Suprapubic skin (tissue), 4 donors: ENCODE measurements at regions not wholly inside any gene's neighbourhood (a gene's known extent, or its start where the extent isn't known, plus 50 kb on each side); places are given as distances from the start of the nearest gene placed in this dataset.

Experiments
- DNase-seq, 2 donors: peaks; one replicate each; pipeline ENCODE4 v3.0.0-alpha.2; 2019; ENCODE audit warnings: low spot score in 2 of 2
- H3K27ac ChIP-seq: fragments of 200-600 bp; sonication (generic); one replicate; pipeline ENCODE4 v1.5.1; 2019
- H3K27me3 ChIP-seq: fragments of 200-600 bp; sonication (generic); one replicate; pipeline ENCODE4 v1.5.1; 2019
- H3K36me3 ChIP-seq: fragments of 200-600 bp; sonication (generic); one replicate; pipeline ENCODE4 v1.5.1; 2019
- H3K4me1 ChIP-seq: fragments of 200-600 bp; sonication (generic); one replicate; pipeline ENCODE4 v1.5.1; 2019
- H3K4me3 ChIP-seq: fragments of 200-600 bp; sonication (generic); one replicate; pipeline ENCODE4 v1.5.1; 2019; ENCODE audit warnings: mild to moderate bottlenecking
- H3K9me3 ChIP-seq: fragments of 200-600 bp; sonication (generic); one replicate; pipeline ENCODE4 v1.5.1; 2019
- EP300 ChIP-seq: sonication (generic); formaldehyde crosslinking; IDR thresholded peaks from one replicate; pipeline ENCODE4 v1.6.1; 2017; ENCODE audit warnings: antibody characterized with exemption
- POLR2A ChIP-seq, 2 donors: fragments of 450-650 bp; IDR thresholded peaks; one replicate each; pipeline ENCODE4 v1.6.1; 2017; ENCODE audit warnings: antibody characterized with exemption in 2 of 2, mild to moderate bottlenecking in 2 of 2, moderate library complexity in 2 of 2
- POLR2AphosphoS5 ChIP-seq, 3 donors: sonication (generic); formaldehyde crosslinking; IDR thresholded peaks; one replicate each; pipeline ENCODE4 v1.6.1; 2017; ENCODE audit warnings: antibody characterized with exemption in 3 of 3
- WGBS: methylation state at CpG from one replicate; pipeline ENCODE4 v1.1.5; 2018; 5-methylcytosine and 5-hydroxymethylcytosine counted together
- TF ChIP-seq, protein P1 (sequence below), 2 donors: fragments of 200-600 bp in 1 of 2; fragments of 450-650 bp in 1 of 2; sonication (generic) in 1 of 2; IDR thresholded peaks; one replicate each; pipeline ENCODE4 v1.5.1; 2016 to 2019; ENCODE audit warnings: antibody characterized with exemption in 2 of 2, mild to moderate bottlenecking in 1 of 2, moderate library complexity in 1 of 2

DNA sequence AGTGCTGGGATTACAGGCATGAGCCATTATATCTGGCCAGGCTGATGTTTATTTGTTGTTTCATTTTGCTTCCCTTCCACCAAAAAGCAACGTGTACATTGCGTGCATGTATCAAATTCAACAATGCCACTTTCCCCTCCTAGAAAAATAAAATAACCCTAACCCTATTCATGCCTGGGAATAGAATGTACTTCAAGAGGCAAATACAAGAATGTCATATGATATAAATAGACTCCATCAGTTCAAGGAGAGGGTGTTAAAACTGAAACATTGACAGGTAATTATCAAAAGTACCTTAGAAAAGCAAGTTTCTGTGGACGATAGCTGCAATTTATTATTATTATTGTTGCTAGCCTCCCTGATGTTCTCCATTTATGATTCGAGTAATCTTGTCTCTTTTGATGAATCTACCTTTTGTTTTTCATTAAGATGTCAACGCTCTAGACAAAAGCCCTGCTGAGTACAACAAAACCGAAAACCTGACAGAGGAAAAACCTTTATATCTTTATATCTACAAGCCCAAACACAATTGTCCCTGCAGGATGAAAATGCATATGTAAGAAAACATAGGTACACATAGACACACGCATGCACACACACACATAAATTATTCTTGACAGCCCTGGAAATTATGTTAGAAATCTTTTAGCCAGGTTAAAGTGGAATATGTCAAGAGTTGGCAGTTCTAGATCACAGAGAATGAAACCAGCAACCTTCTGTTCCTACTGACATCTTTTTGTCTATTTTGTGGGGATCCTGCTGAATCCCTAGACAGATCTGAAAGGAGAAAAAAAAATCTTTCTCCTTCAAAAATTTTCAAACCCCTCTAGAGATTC lies 98.9 kb downstream of the BTG1 start:
- Histone ChIP-seq H3K9me3 (no peaks in the 10 kb centered on the region), H3K27ac (no peak overlapping the region), H3K4me1 (peaks cover 4% of the 10 kb centered on the region), H3K36me3 (no peaks in the 10 kb centered on the region), H3K4me3 (no peak overlapping the region), H3K27me3 (no peaks in the 10 kb centered on the region)
- TF ChIP-seq, protein P1, sequence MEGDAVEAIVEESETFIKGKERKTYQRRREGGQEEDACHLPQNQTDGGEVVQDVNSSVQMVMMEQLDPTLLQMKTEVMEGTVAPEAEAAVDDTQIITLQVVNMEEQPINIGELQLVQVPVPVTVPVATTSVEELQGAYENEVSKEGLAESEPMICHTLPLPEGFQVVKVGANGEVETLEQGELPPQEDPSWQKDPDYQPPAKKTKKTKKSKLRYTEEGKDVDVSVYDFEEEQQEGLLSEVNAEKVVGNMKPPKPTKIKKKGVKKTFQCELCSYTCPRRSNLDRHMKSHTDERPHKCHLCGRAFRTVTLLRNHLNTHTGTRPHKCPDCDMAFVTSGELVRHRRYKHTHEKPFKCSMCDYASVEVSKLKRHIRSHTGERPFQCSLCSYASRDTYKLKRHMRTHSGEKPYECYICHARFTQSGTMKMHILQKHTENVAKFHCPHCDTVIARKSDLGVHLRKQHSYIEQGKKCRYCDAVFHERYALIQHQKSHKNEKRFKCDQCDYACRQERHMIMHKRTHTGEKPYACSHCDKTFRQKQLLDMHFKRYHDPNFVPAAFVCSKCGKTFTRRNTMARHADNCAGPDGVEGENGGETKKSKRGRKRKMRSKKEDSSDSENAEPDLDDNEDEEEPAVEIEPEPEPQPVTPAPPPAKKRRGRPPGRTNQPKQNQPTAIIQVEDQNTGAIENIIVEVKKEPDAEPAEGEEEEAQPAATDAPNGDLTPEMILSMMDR (IDR thresholded peaks at IDR 0.05): no peak
- TF ChIP-seq POLR2A (IDR thresholded peaks at IDR 0.05) (no peak), POLR2AphosphoS5 (IDR thresholded peaks at IDR 0.05) (no peak), EP300 (no peak)
- WGBS: 63% methylated on average over 7 of the region's 7 CpGs
- DNase-seq: no peak

DNA sequence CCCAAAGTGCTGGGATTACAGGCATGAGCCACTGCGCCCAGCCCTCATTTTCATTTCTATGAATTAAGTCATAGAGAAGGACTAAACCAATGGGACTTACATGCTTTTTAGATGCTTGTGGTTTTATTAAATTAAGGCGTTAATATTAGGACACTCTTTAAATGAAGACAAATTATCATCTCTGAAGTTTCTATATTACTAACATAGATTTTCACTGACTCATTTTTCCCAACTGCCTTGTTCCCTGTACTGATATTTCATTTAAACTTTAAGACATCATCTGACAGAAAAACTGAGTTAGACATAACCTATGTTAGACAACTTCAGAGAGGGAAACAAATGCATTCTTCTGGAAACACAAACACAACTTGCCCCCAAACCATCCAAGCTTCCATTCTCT lies 99.8 kb downstream of the BTG1 start:
- Histone ChIP-seq H3K36me3 (no peaks in the 10 kb centered on the region), H3K27me3 (no peaks in the 10 kb centered on the region), H3K4me1 (no peaks in the 10 kb centered on the region), H3K9me3 (no peaks in the 10 kb centered on the region), H3K27ac (no peak overlapping the region), H3K4me3 (no peak overlapping the region)
- no peak for TF ChIP-seq POLR2AphosphoS5 (IDR thresholded peaks at IDR 0.05)
- TF ChIP-seq, protein P1 (IDR thresholded peaks at IDR 0.05): no peak
- TF ChIP-seq POLR2A (IDR thresholded peaks at IDR 0.05): no peak
- no peak for TF ChIP-seq EP300
- DNase-seq: no peak
- WGBS: 96% methylated on average over 2 of the region's 2 CpGs

DNA sequence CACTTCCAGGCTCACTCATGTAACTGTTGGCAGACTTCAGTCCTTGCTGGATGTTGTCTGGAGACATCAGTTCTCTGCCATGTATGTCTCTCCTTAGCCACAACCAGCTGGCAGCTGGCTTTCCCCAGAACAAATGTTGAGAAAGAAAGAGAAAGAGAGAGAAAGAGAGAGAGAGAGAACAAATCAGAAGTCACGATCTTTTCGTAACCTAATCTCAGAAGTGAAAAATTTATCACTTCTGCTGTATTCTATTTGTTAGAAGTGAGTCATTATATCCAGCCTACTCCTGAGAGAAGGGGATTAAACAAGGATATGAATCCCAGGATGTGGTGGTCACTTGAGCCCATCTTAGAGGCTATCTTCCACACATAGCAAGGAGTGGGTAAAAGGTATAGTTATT lies 101.2 kb downstream of the BTG1 start:
- DNase-seq: no peak
- Histone ChIP-seq H3K27ac (no peak overlapping the region), H3K9me3 (no peaks in the 10 kb centered on the region), H3K4me3 (no peak overlapping the region), H3K4me1 (no peaks in the 10 kb centered on the region), H3K27me3 (no peaks in the 10 kb centered on the region), H3K36me3 (no peaks in the 10 kb centered on the region)
- TF ChIP-seq POLR2A (IDR thresholded peaks at IDR 0.05): no peak
- TF ChIP-seq, protein P1 (IDR thresholded peaks at IDR 0.05): no peak
- TF ChIP-seq POLR2AphosphoS5 (IDR thresholded peaks at IDR 0.05): no peak
- TF ChIP-seq EP300: no peak
- WGBS: 81% methylated on average over 2 of the region's 2 CpGs

DNA sequence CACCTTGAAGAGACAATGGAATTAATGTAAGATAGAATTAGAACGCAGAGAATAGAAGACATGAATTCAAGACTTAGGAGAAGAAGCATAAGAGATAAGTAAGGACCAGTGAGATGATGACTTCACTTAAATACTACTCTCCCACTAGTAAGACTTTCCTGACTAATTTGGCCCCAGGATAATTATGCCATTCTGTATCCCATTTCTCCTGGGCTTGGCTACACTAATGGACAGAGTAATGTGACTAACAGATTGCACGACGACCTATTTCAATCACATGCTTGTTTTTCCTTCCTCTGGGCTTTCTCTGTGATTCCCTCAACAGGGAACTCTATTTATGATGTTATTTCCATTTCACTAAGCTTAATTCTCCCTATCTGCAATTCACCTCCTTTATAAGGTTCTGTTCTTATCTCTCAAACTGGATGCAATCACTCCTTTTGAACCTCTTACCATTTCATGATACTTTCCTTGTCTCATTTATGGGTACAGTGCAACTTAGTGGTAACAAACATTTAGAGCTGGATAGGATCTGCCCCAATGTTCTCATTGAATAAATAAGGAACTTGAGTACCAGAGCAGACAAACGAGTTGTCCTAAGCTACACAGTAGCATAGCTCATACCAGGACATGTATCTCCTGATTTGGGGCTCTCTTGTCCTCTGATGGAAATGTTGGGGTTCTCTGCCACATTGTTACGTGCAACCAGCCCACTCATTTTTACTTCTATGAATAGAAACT lies 102.7 kb downstream of the BTG1 start:
- no peak overlapping the region for H3K4me3 ChIP-seq
- no peak overlapping the region for H3K27ac ChIP-seq
- H3K4me1 ChIP-seq: peaks cover 3% of the 10 kb centered on the region
- no peaks in the 10 kb centered on the region for H3K27me3 ChIP-seq
- 69% methylated on average over 5 of the region's 5 CpGs for WGBS
- no peaks in the 10 kb centered on the region for H3K9me3 ChIP-seq
- no peaks in the 10 kb centered on the region for H3K36me3 ChIP-seq
- TF ChIP-seq, protein P1 (IDR thresholded peaks at IDR 0.05): no peak
- no peak for TF ChIP-seq EP300
- no peak for TF ChIP-seq POLR2A (IDR thresholded peaks at IDR 0.05)
- TF ChIP-seq POLR2AphosphoS5 (IDR thresholded peaks at IDR 0.05): no peak
- DNase-seq: no peak

DNA sequence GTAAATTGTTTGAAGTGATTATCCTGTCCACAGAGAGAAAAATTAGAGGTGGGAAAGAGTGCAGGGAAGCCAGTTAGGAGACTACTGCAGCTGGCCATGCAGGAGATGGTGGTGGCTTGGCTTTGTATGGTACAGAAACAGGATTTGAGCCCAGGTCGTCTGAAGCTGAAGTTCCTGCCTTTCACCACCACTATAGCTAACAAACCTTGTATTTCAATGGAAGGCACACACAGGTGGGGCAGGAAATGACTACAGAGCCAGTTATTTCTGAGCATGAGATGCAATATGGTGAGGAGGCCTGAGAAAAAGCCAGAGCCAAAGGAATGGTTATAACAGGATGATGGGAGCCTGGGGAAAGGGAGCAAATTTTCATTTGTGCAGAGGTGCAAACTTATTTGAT lies 103.9 kb downstream of the BTG1 start:
- Histone ChIP-seq H3K9me3 (no peaks in the 10 kb centered on the region), H3K4me3 (no peak overlapping the region), H3K27me3 (no peaks in the 10 kb centered on the region), H3K4me1 (peaks cover 9% of the 10 kb centered on the region), H3K27ac (no peak overlapping the region), H3K36me3 (no peaks in the 10 kb centered on the region)
- DNase-seq: no peak
- TF ChIP-seq POLR2A (IDR thresholded peaks at IDR 0.05): no peak
- no peak for TF ChIP-seq POLR2AphosphoS5 (IDR thresholded peaks at IDR 0.05)
- TF ChIP-seq, protein P1 (IDR thresholded peaks at IDR 0.05): no peak
- TF ChIP-seq EP300: no peak
- 56% methylated on average over 1 of the region's 1 CpG for WGBS
